ENCODE measurements at regions not wholly inside any gene's neighbourhood (a gene's known extent, or its start where the extent isn't known, plus 50 kb on each side); places are given as distances from the start of the nearest gene placed in this dataset.

DNA sequence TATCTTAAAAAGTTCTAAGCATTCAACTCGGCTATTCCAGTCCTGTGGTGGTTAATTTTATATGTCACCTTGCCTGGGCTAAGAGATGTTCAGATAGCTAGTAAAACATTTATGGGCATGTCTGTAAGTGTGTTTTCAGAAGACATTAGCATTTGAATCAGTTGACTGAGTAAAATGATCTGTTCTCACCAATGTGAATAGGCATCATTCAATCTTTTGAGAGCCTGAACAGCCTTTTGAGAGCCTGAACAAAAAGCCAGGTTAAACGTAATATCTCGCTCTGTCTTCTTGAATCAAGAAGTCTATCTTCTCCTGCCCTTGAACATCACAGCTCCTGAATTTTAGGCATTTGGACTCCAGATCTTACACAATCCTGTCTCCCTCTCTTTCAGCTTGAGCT, 1266.1 kb downstream of the LRFN5 start:
- Mint-ChIP-seq H3K9me3 (peaks cover 9% of the 10 kb centered on the region), H3K27me3 (ENCODE audit: low read depth) (no peaks in the 10 kb centered on the region), H3K36me3 (ENCODE audit: insufficient read depth) (no peaks in the 10 kb centered on the region), H3K4me3 (no peak overlapping the region), H3K4me1 (ENCODE audit: low read depth) (no peaks in the 10 kb centered on the region)
- ATAC-seq = no peak
- DNase-seq = no peak

DNA sequence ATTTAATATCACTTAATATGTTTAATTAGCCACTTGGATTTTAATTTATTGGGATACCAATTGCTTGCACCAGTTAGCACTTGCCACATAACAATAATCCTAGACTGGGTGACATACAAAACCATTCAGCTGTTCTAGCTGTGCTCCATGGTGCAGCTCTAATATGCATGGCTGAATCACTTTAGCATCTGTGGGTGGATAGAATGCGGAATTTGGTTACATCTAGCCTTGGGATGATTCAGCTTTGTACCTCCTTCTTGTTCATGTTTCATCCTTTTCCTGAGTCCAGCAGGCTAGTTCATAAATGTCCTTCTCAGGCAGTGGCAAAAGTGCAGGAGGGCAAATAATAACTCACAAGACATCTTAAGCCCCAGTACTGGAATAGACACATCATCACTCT, 1263.0 kb downstream of the LRFN5 start:
- peaks cover 13% of the 10 kb centered on the region for H3K9me3 Mint-ChIP-seq
- H3K4me3 Mint-ChIP-seq = no peak overlapping the region
- no peaks in the 10 kb centered on the region for H3K27me3 Mint-ChIP-seq (ENCODE audit: low read depth)
- DNase-seq (no peak), ATAC-seq (no peak)
- no peaks in the 10 kb centered on the region for H3K4me1 Mint-ChIP-seq (ENCODE audit: low read depth)
- H3K36me3 Mint-ChIP-seq (ENCODE audit: insufficient read depth) = no peaks in the 10 kb centered on the region

DNA sequence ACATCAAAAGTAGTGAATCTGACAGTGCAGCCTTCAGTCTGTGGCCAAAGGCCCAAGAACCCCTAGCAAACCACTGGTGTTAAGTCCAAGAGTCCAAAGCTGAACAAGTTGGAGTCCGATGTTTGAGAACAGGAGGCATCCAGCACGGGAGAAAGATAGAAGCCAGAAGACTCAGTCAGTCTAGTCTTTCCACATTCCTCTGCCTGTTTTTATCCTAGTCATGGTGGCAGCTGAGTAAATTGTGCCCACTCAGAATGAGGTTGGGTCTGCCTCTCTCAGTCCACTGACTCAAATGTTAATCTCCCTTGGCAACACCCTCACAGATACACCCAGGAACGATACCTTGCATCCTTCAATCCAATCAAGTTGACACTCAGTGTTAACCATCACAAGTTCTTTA, 1255.4 kb downstream of the LRFN5 start:
- ATAC-seq (no peak), DNase-seq (no peak)
- Mint-ChIP-seq H3K4me1 (ENCODE audit: low read depth) (no peaks in the 10 kb centered on the region), H3K4me3 (no peak overlapping the region), H3K9me3 (peaks cover 4% of the 10 kb centered on the region), H3K27me3 (ENCODE audit: low read depth) (no peaks in the 10 kb centered on the region), H3K36me3 (ENCODE audit: insufficient read depth) (no peaks in the 10 kb centered on the region)

- H3K27me3 Mint-ChIP-seq (ENCODE audit: low read depth) = no peaks in the 10 kb centered on the region
- peaks cover 4% of the 10 kb centered on the region for H3K9me3 Mint-ChIP-seq
- no peaks in the 10 kb centered on the region for H3K36me3 Mint-ChIP-seq (ENCODE audit: insufficient read depth)
- ATAC-seq (no peak), DNase-seq (no peak)
- no peak overlapping the region for H3K4me3 Mint-ChIP-seq
- no peaks in the 10 kb centered on the region for H3K4me1 Mint-ChIP-seq (ENCODE audit: low read depth)
Observed at GRCh38 chr14:42860371-42860770, 1253.7 kb downstream of the LRFN5 start.

GRCh38 chr14:42856106-42856505, 1249.4 kb downstream of the LRFN5 start:
- Mint-ChIP-seq H3K4me1 (ENCODE audit: low read depth) (no peaks in the 10 kb centered on the region), H3K4me3 (no peak overlapping the region), H3K27me3 (ENCODE audit: low read depth) (no peaks in the 10 kb centered on the region), H3K9me3 (peaks cover 4% of the 10 kb centered on the region), H3K36me3 (ENCODE audit: insufficient read depth) (no peaks in the 10 kb centered on the region)
- ATAC-seq = no peak
- no peak for DNase-seq

GRCh38 chr14:42855085-42855484, 1248.4 kb downstream of the LRFN5 start:
- ATAC-seq (no peak), DNase-seq (no peak)
- Mint-ChIP-seq H3K4me3 (no peak overlapping the region), H3K27me3 (ENCODE audit: low read depth) (no peaks in the 10 kb centered on the region), H3K9me3 (peaks cover 4% of the 10 kb centered on the region), H3K4me1 (ENCODE audit: low read depth) (no peaks in the 10 kb centered on the region), H3K36me3 (ENCODE audit: insufficient read depth) (no peaks in the 10 kb centered on the region)

- no peaks in the 10 kb centered on the region for H3K36me3 Mint-ChIP-seq (ENCODE audit: insufficient read depth)
- DNase-seq = no peak
- ATAC-seq = no peak
Observed at GRCh38 chr14:42854061-42854460, 1247.4 kb downstream of the LRFN5 start.

DNA sequence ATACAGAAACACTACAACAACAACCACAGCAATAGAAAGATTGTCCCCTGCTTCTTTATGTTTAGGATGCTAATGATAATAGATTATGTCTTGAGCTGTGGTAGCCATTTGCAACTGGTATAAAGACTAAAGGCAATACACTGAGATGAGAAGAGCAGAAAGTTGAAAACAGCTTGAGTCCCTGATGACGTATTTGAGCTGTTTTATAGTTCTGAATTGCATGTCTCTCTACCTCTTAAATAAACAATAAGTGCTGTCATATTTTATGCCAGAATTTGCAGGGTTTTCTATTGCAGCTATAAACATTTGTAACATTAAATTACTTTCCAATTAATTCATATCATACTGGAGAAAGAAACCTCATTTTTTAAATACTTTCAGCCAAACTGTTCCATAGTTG, 1242.0 kb downstream of the LRFN5 start:
- no peaks in the 10 kb centered on the region for H3K4me1 Mint-ChIP-seq (ENCODE audit: low read depth)
- no peaks in the 10 kb centered on the region for H3K27me3 Mint-ChIP-seq (ENCODE audit: low read depth)
- ATAC-seq (no peak), DNase-seq (no peak)
- H3K9me3 Mint-ChIP-seq = peaks cover 11% of the 10 kb centered on the region
- no peak overlapping the region for H3K4me3 Mint-ChIP-seq
- H3K36me3 Mint-ChIP-seq (ENCODE audit: insufficient read depth) = no peaks in the 10 kb centered on the region

More at GRCh38 chr14:42854061-42854460, 1247.4 kb downstream of the LRFN5 start:
- no peaks in the 10 kb centered on the region for H3K9me3 Mint-ChIP-seq
- no peaks in the 10 kb centered on the region for H3K4me1 Mint-ChIP-seq (ENCODE audit: low read depth)
- H3K4me3 Mint-ChIP-seq = no peak overlapping the region
- no peaks in the 10 kb centered on the region for H3K27me3 Mint-ChIP-seq (ENCODE audit: low read depth)

DNA sequence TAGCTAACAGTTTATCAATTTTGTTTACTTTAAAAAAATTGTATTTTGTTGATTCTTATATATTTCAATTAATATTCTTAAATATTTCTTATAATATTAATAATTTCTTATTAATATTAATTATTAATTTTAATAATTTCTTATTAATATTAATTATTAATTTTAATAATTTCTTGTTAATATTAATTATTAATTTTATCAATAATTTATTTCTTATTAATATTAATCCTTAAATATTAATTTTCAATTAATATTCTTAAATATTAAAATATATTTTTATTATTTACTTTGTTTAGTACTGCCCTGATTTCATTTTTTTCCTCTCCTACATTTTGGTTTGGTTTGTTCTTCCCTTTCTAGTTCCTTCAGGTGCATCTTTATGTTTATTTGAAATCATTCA, 1208.1 kb downstream of the LRFN5 start:
- DNase-seq (no peak), ATAC-seq (no peak)
- no peaks in the 10 kb centered on the region for H3K27me3 Mint-ChIP-seq (ENCODE audit: low read depth)
- no peaks in the 10 kb centered on the region for H3K4me1 Mint-ChIP-seq (ENCODE audit: low read depth)
- no peak overlapping the region for H3K4me3 Mint-ChIP-seq
- peaks cover 11% of the 10 kb centered on the region for H3K9me3 Mint-ChIP-seq
- H3K36me3 Mint-ChIP-seq (ENCODE audit: insufficient read depth) = no peaks in the 10 kb centered on the region

DNA sequence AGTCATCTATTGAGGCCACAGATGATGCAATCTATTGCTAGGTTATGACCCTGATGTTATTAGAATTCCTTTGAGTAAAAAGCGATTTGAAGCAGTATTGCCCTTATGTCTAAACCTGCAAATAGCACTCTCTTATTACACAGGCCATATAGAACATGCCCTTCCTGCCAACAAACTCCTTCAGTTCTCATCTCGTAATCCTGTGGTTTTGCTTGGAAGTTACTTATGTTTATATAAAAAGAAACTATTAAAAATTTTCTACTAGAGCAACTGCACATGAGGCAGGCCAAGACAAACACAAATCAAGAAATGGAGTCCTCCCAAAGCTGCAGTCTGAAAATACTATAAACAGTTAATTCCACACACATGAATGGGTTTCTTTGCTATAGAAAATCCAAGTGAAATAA, 1200.2 kb downstream of the LRFN5 start:
- Mint-ChIP-seq H3K4me3 (no peak overlapping the region), H3K36me3 (ENCODE audit: insufficient read depth) (no peaks in the 10 kb centered on the region), H3K4me1 (ENCODE audit: low read depth) (no peaks in the 10 kb centered on the region), H3K9me3 (no peaks in the 10 kb centered on the region), H3K27me3 (ENCODE audit: low read depth) (no peaks in the 10 kb centered on the region)
- no peak for ATAC-seq
- no peak for DNase-seq

GRCh38 chr14:42804141-42804540, 1197.5 kb downstream of the LRFN5 start:
- no peak for ATAC-seq
- H3K9me3 Mint-ChIP-seq = no peaks in the 10 kb centered on the region
- H3K4me3 Mint-ChIP-seq = no peak overlapping the region

DNA sequence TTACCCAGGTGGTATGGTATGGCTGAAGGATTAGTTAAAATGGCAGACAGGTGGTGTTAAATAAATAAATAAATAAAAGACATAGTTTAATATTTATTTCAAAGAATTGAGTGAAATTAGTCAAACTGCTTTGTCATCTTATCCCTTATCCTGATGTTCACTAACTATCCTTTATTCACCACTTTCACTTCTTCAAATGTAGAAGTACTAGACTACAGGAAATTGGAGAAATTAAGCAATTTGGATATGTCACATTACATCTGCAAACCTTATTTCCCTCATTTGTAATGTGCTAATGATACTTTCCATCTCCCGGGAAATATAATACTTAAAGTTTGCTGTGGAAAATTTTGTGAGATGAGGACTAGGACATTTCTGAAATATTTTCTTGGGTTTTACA, 1195.7 kb downstream of the LRFN5 start:
- H3K4me1 Mint-ChIP-seq (ENCODE audit: low read depth) = no peaks in the 10 kb centered on the region

More at GRCh38 chr14:42804141-42804540, 1197.5 kb downstream of the LRFN5 start:
- no peaks in the 10 kb centered on the region for H3K4me1 Mint-ChIP-seq (ENCODE audit: low read depth)
- no peaks in the 10 kb centered on the region for H3K36me3 Mint-ChIP-seq (ENCODE audit: insufficient read depth)
- H3K27me3 Mint-ChIP-seq (ENCODE audit: low read depth) = no peaks in the 10 kb centered on the region
- no peak for DNase-seq

GRCh38 chr14:42792166-42792565, 1185.5 kb downstream of the LRFN5 start:
- Mint-ChIP-seq H3K4me3 (no peak overlapping the region), H3K36me3 (ENCODE audit: insufficient read depth) (no peaks in the 10 kb centered on the region), H3K4me1 (ENCODE audit: low read depth) (no peaks in the 10 kb centered on the region), H3K27me3 (ENCODE audit: low read depth) (no peaks in the 10 kb centered on the region), H3K9me3 (peaks cover 14% of the 10 kb centered on the region)
- DNase-seq (no peak), ATAC-seq (no peak)

More for the DNA sequence above, 1195.7 kb downstream of the LRFN5 start:
- ATAC-seq (no peak), DNase-seq (no peak)
- H3K27me3 Mint-ChIP-seq (ENCODE audit: low read depth) = no peaks in the 10 kb centered on the region
- H3K9me3 Mint-ChIP-seq = no peaks in the 10 kb centered on the region
- H3K36me3 Mint-ChIP-seq (ENCODE audit: insufficient read depth) = no peaks in the 10 kb centered on the region
- no peak overlapping the region for H3K4me3 Mint-ChIP-seq

- H3K9me3 Mint-ChIP-seq = peaks cover 16% of the 10 kb centered on the region
Observed at GRCh38 chr14:42782754-42783153, 1176.1 kb downstream of the LRFN5 start.

DNA sequence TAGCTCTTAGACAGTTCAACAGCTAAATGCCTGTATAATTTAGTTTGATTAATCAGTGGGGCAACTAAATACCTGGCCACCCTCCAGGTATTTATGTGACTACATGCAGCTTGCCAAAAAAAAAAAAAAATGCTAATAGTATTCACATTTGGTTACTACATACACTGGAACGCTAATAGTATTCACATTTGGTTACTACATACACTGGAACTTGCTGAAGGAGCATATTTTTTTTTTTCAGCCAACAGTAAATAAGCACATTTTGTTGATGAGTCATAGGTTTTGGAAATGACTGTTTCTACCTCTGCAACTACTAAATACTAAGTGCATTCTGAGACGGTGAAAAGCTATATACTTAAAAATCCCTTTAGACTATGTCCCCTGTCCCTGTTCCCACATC, 1172.3 kb downstream of the LRFN5 start:
- peaks cover 8% of the 10 kb centered on the region for H3K9me3 Mint-ChIP-seq
- no peaks in the 10 kb centered on the region for H3K4me1 Mint-ChIP-seq (ENCODE audit: low read depth)
- ATAC-seq (no peak), DNase-seq (no peak)
- H3K27me3 Mint-ChIP-seq (ENCODE audit: low read depth) = no peaks in the 10 kb centered on the region
- H3K36me3 Mint-ChIP-seq (ENCODE audit: insufficient read depth) = no peaks in the 10 kb centered on the region
- H3K4me3 Mint-ChIP-seq = no peak overlapping the region

More at GRCh38 chr14:42782754-42783153, 1176.1 kb downstream of the LRFN5 start:
- no peak for DNase-seq
- no peaks in the 10 kb centered on the region for H3K36me3 Mint-ChIP-seq (ENCODE audit: insufficient read depth)
- H3K4me3 Mint-ChIP-seq = no peak overlapping the region
- H3K27me3 Mint-ChIP-seq (ENCODE audit: low read depth) = no peaks in the 10 kb centered on the region
- H3K4me1 Mint-ChIP-seq (ENCODE audit: low read depth) = no peaks in the 10 kb centered on the region
- ATAC-seq = no peak

GRCh38 chr14:42750771-42751170, 1144.1 kb downstream of the LRFN5 start:
- no peaks in the 10 kb centered on the region for H3K4me1 Mint-ChIP-seq (ENCODE audit: low read depth)
- DNase-seq (no peak), ATAC-seq (no peak)
- no peaks in the 10 kb centered on the region for H3K36me3 Mint-ChIP-seq (ENCODE audit: insufficient read depth)
- H3K9me3 Mint-ChIP-seq = peaks cover 7% of the 10 kb centered on the region
- H3K27me3 Mint-ChIP-seq (ENCODE audit: low read depth) = no peaks in the 10 kb centered on the region
- H3K4me3 Mint-ChIP-seq = no peak overlapping the region
